PC-9 (cell line): ENCODE measurements at regions not wholly inside any gene's neighbourhood (a gene's known extent, or its start where the extent isn't known, plus 50 kb on each side); places are given as distances from the start of the nearest gene placed in this dataset.

ENCODE experiments used
- BruUV-seq: library from RNA; stranded (reverse); fragments of 400-500 nt; replicated peaks from 2 replicates; lab custom pipeline; 2021; lab: Mats Ljungman, UMichigan
- CTCF ChIA-PET: fragments of 300-600 bp; sonication (Branson Sonifier 250); formaldehyde crosslinking; loops from one replicate; lab custom pipeline; 2022; ENCODE audit warnings: antibody characterized with exemption; lab: Charles Lee
- POLR2A ChIA-PET: fragments of 300-600 bp; sonication (Branson Sonifier 250); formaldehyde crosslinking; loops from one replicate; lab custom pipeline; 2022; ENCODE audit warnings: antibody characterized with exemption; ENCODE audit not compliant: unreplicated experiment; lab: Charles Lee
- DNase-seq, 2 experiments: peaks; one replicate each; pipeline versions ENCODE4 v3.0.0 to v3.0.0-alpha.2; 2015 to 2022; ENCODE audit warnings: mixed read lengths in 1 of 2
- H2AFZ ChIP-seq: fragments of 200-600 bp; sonication (generic); 2 replicates; pipeline ENCODE4 v1.8.1; 2017; ENCODE audit warnings: antibody characterized with exemption
- H3F3A ChIP-seq: fragments of 200-600 bp; sonication (generic); 2 replicates; pipeline ENCODE4 v1.8.1; 2017; ENCODE audit warnings: antibody characterized with exemption, mild to moderate bottlenecking, low read depth; ENCODE audit not compliant: insufficient read depth
- H3K27ac ChIP-seq: fragments of 200-600 bp; sonication (generic); 2 replicates; pipeline ENCODE4 v1.6.1; 2016; ENCODE audit warnings: mixed run types
- H3K27me3 ChIP-seq: fragments of 200-600 bp; sonication (generic); 2 replicates; pipeline ENCODE4 v1.6.1; 2016; ENCODE audit warnings: low read depth, mixed run types; ENCODE audit not compliant: insufficient read depth
- H3K36me3 ChIP-seq: fragments of 200-600 bp; sonication (generic); 2 replicates; pipeline ENCODE4 v1.6.1; 2016; ENCODE audit warnings: low read depth, mixed run types
- H3K4me1 ChIP-seq: fragments of 200-600 bp; sonication (generic); replicated peaks from 2 replicates; pipeline ENCODE4 v1.6.1; 2016; ENCODE audit warnings: mixed run types; ENCODE audit not compliant: insufficient read depth
- H3K4me2 ChIP-seq: fragments of 200-600 bp; sonication (generic); 2 replicates; pipeline ENCODE4 v1.6.1; 2017; ENCODE audit warnings: mixed run types
- H3K4me3 ChIP-seq: fragments of 200-600 bp; sonication (generic); 2 replicates; pipeline ENCODE4 v1.6.1; 2016; ENCODE audit warnings: mixed run types
- H3K79me2 ChIP-seq: fragments of 200-600 bp; sonication (generic); 2 replicates; pipeline ENCODE4 v1.6.1; 2017; ENCODE audit warnings: low read depth, mixed run types
- H3K9me2 ChIP-seq: fragments of 200-600 bp; sonication (generic); 2 replicates; pipeline ENCODE4 v1.8.1; 2017; ENCODE audit warnings: mild to moderate bottlenecking; ENCODE audit not compliant: insufficient read depth
- H3K9me3 ChIP-seq: fragments of 200-600 bp; sonication (generic); 2 replicates; pipeline ENCODE4 v1.8.1; 2016; ENCODE audit warnings: low read depth; ENCODE audit not compliant: insufficient read depth
- H4K20me1 ChIP-seq: fragments of 200-600 bp; sonication (generic); 2 replicates; pipeline ENCODE4 v1.8.1; 2017; ENCODE audit not compliant: insufficient read depth
- CTCF ChIP-seq: fragments of 200-600 bp; sonication (generic); conservative IDR thresholded peaks from 2 replicates; pipeline ENCODE4 v1.6.1; 2017; ENCODE audit warnings: mixed run types, antibody characterized with exemption, mild to moderate bottlenecking, moderate library complexity
- EZH2 ChIP-seq: fragments of 200-600 bp; sonication (generic); IDR thresholded peaks from 2 replicates; pipeline ENCODE4 v1.8.0; 2017; ENCODE audit warnings: antibody characterized with exemption, low read depth
- intact Hi-C: fragments of 100-400 bp; cut with micrococcal nuclease; formaldehyde crosslinking; loops from one replicate; pipeline ENCODE4 v1.10.0; 2022; ENCODE audit not compliant: unreplicated experiment

- no peaks in the 10 kb centered on the region for H3K36me3 ChIP-seq
- CTCF ChIA-PET, result no interaction called here
- no peaks in the 10 kb centered on the region for H3K79me2 ChIP-seq
- BruUV-seq, result no TSS peak
- H2AFZ ChIP-seq, result no peak overlapping the region
- TF ChIP-seq CTCF (no peak), EZH2 (no peak)
- no peaks in the 10 kb centered on the region for H3K9me3 ChIP-seq
- DNase-seq, result no peak
- H3K4me3 ChIP-seq, result no peak overlapping the region
- 0 out of 2 replicates have a peak, but pooled peaks cover 3% of the 10 kb centered on the region for H3K9me2 ChIP-seq
- no peak overlapping the region for H3K4me2 ChIP-seq
- no peaks in the 10 kb centered on the region for H4K20me1 ChIP-seq
- no peaks in the 10 kb centered on the region for H3K27me3 ChIP-seq
- no peaks in the 10 kb centered on the region for H3F3A ChIP-seq
- no peak overlapping the region for H3K27ac ChIP-seq
- H3K4me1 ChIP-seq, result no peaks in the 10 kb centered on the region
- intact Hi-C loops, result no loop called here
- POLR2A ChIA-PET, result no interaction called here
Observed at GRCh38 chr1:221013691-221014660, 134.7 kb downstream of the HLX start.

- H3K36me3 ChIP-seq, result no peaks in the 10 kb centered on the region
- H2AFZ ChIP-seq, result no peak overlapping the region
- no peaks in the 10 kb centered on the region for H3K79me2 ChIP-seq
- H4K20me1 ChIP-seq, result no peaks in the 10 kb centered on the region
- BruUV-seq, result no TSS peak
- ChIA-PET POLR2A (no interaction called here), CTCF (no interaction called here)
- H3F3A ChIP-seq, result no peaks in the 10 kb centered on the region
- H3K4me1 ChIP-seq, result no peaks in the 10 kb centered on the region
- DNase-seq, result no peak
- no peak overlapping the region for H3K4me2 ChIP-seq
- no peak overlapping the region for H3K4me3 ChIP-seq
- H3K27me3 ChIP-seq, result no peaks in the 10 kb centered on the region
- no peaks in the 10 kb centered on the region for H3K9me3 ChIP-seq
- H3K27ac ChIP-seq, result no peak overlapping the region
- intact Hi-C loops, result no loop called here
- TF ChIP-seq EZH2 (no peak), CTCF (no peak)
- 0 out of 2 replicates have a peak, but pooled peaks cover 3% of the 10 kb centered on the region for H3K9me2 ChIP-seq
Observed at GRCh38 chr1:221015159-221015790, 136.0 kb downstream of the HLX start.

- no peak overlapping the region for H3K4me3 ChIP-seq
- H3K36me3 ChIP-seq, result no peaks in the 10 kb centered on the region
- H3K4me2 ChIP-seq, result no peak overlapping the region
- intact Hi-C loops, result no loop called here
- DNase-seq, result no peak
- no peaks in the 10 kb centered on the region for H3K9me3 ChIP-seq
- no peak overlapping the region for H2AFZ ChIP-seq
- H3K27me3 ChIP-seq, result no peaks in the 10 kb centered on the region
- H3K4me1 ChIP-seq, result no peaks in the 10 kb centered on the region
- no peaks in the 10 kb centered on the region for H4K20me1 ChIP-seq
- CTCF ChIA-PET, result no interaction called here
- POLR2A ChIA-PET, result no interaction called here
- 0 out of 2 replicates have a peak, but pooled peaks cover 3% of the 10 kb centered on the region for H3K9me2 ChIP-seq
- no TSS peak for BruUV-seq
- H3K27ac ChIP-seq, result no peak overlapping the region
- no peaks in the 10 kb centered on the region for H3K79me2 ChIP-seq
- H3F3A ChIP-seq, result no peaks in the 10 kb centered on the region
- no peak for TF ChIP-seq EZH2
- TF ChIP-seq CTCF, result no peak
Observed at GRCh38 chr1:221016751-221017150, 137.5 kb downstream of the HLX start.
